Trophoblast cell (in vitro differentiated cells and primary cell): ENCODE measurements at regions not wholly inside any gene's neighbourhood (a gene's known extent, or its start where the extent isn't known, plus 50 kb on each side); places are given as distances from the start of the nearest gene placed in this dataset.
A peak's percentile ranks its signal among the peaks of the same experiment; 100 is the strongest.
"Not testable (repeated sequence)": the region's sequence is repeated elsewhere in the genome, so short reads cannot be mapped to it uniquely, and the experiment has no call there.

Experiments used
- DNase-seq, 2 donors: peaks; one replicate each; pipeline ENCODE4 v3.0.0-alpha.2; 2016
- H2AFZ ChIP-seq: 2 replicates; pipeline ENCODE4 v1.6.1; 2013; ENCODE audit warnings: low read length, moderate library complexity, mild to moderate bottlenecking; ENCODE audit not compliant: insufficient read depth, poor library complexity
- H2AK5ac ChIP-seq: 2 replicates; pipeline ENCODE4 v1.6.1; 2013; ENCODE audit warnings: mild to moderate bottlenecking, low read length
- H2BK120ac ChIP-seq: 2 replicates; pipeline ENCODE4 v1.6.1; 2013; ENCODE audit warnings: low read length, mild to moderate bottlenecking, moderate library complexity; ENCODE audit not compliant: insufficient read depth, poor library complexity
- H2BK12ac ChIP-seq: 2 replicates; pipeline ENCODE4 v1.6.1; 2013; ENCODE audit warnings: mild to moderate bottlenecking, low read length, moderate library complexity
- H2BK5ac ChIP-seq: 2 replicates; pipeline ENCODE4 v1.6.1; 2013; ENCODE audit warnings: low read length, low read depth, moderate library complexity, mild to moderate bottlenecking; ENCODE audit not compliant: poor library complexity
- H3K14ac ChIP-seq: 2 replicates; pipeline ENCODE4 v1.6.1; 2013; ENCODE audit warnings: mild to moderate bottlenecking, low read length
- H3K18ac ChIP-seq: 2 replicates; pipeline ENCODE4 v1.6.1; 2013; ENCODE audit warnings: mild to moderate bottlenecking, low read length
- H3K23ac ChIP-seq: 2 replicates; pipeline ENCODE4 v1.6.1; 2013; ENCODE audit warnings: low read length
- H3K27ac ChIP-seq: 2 replicates; pipeline ENCODE4 v1.5.1; 2013; ENCODE audit warnings: low read depth, mild to moderate bottlenecking, inconsistent platforms, low read length, moderate library complexity
- H3K27me3 ChIP-seq: 2 replicates; pipeline ENCODE4 v1.6.1; 2013; ENCODE audit warnings: inconsistent platforms, mild to moderate bottlenecking, low read length, moderate library complexity; ENCODE audit not compliant: insufficient read depth
- H3K36me3 ChIP-seq, 2 experiments: 1 replicate in 1 of 2; 2 replicates in 1 of 2; pipeline ENCODE4 v1.6.1; 2013; ENCODE audit warnings: low read length in 2 of 2, mild to moderate bottlenecking in 2 of 2, moderate library complexity in 1 of 2; ENCODE audit not compliant: insufficient read depth in 2 of 2, control insufficient read depth in 1 of 2
- H3K4ac ChIP-seq: 2 replicates; pipeline ENCODE4 v1.6.1; 2013; ENCODE audit warnings: low read depth, mild to moderate bottlenecking, low read length, moderate library complexity
- H3K4me1 ChIP-seq, 2 experiments: 1 replicate in 1 of 2; 2 replicates in 1 of 2; pipeline ENCODE4 v1.6.1; 2013; ENCODE audit warnings: low read length in 2 of 2, mild to moderate bottlenecking in 2 of 2, moderate library complexity in 1 of 2; ENCODE audit not compliant: insufficient read depth in 2 of 2, control insufficient read depth in 1 of 2
- H3K4me2 ChIP-seq: 2 replicates; pipeline ENCODE4 v1.6.1; 2013; ENCODE audit warnings: inconsistent platforms, mild to moderate bottlenecking, low read length, moderate library complexity
- H3K4me3 ChIP-seq: 2 replicates; pipeline ENCODE4 v1.5.1; 2013; ENCODE audit warnings: mild to moderate bottlenecking, low read depth, low read length, inconsistent platforms
- H3K79me1 ChIP-seq: one replicate; pipeline ENCODE4 v1.6.1; 2013; ENCODE audit warnings: low read length
- H3K79me2 ChIP-seq: 2 replicates; pipeline ENCODE4 v1.6.1; 2013; ENCODE audit warnings: low read length, mild to moderate bottlenecking; ENCODE audit not compliant: control insufficient read depth, insufficient read depth, poor library complexity
- H3K9ac ChIP-seq: 2 replicates; pipeline ENCODE4 v1.6.1; 2013; ENCODE audit warnings: mild to moderate bottlenecking, low read length
- H3K9me3 ChIP-seq: 2 replicates; pipeline ENCODE4 v1.6.1; 2013; ENCODE audit warnings: low read depth, mild to moderate bottlenecking, control low read depth, inconsistent platforms, low read length; ENCODE audit not compliant: insufficient read depth
- H4K12ac ChIP-seq: 2 replicates; pipeline ENCODE4 v1.6.1; 2013; ENCODE audit warnings: low read depth, mild to moderate bottlenecking, low read length, moderate library complexity
- H4K8ac ChIP-seq: 2 replicates; pipeline ENCODE4 v1.6.1; 2013; ENCODE audit warnings: low read depth, mild to moderate bottlenecking, low read length, moderate library complexity
- H4K91ac ChIP-seq: one replicate; pipeline ENCODE4 v1.6.1; 2013; ENCODE audit warnings: low read depth, mild to moderate bottlenecking, low read length, moderate library complexity
- WGBS: extraction: QIAGEN DNeasy Blood & Tissue Kit; methylation state at CpG from one replicate; pipeline ENCODE4 v1.1.7; 2013; ENCODE audit warnings: missing lambda C conversion rate; ENCODE audit not compliant: insufficient read length, insufficient coverage; ENCODE audit errors: extremely low coverage; 5-methylcytosine and 5-hydroxymethylcytosine counted together

DNA sequence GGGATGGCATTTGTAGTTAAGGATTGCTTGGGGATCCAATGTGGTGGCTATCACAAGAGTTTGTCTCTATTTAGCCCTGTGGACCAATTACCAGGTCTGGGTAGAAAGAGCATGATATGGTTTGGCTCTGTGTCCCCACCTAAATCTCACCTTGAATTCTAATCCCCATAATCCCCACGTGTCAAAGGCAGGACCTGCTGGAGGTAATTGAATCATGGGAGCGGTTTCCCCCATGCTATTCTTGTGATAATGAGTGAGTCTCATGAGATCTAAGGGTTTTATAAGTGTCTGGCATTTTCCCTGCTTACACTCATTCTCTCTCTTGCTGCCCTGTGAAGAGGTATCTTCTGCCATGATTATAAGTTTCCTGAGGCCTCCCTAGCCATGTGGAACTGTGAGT, 86.4 kb upstream of the HS3ST4 start:
- no peak overlapping the region for H3K23ac ChIP-seq
- H3K79me1 ChIP-seq = no peaks in the 10 kb centered on the region
- H3K4me3 ChIP-seq = no peak overlapping the region
- no peak overlapping the region for H4K8ac ChIP-seq
- H3K9ac ChIP-seq = no peak overlapping the region
- no peak overlapping the region for H3K14ac ChIP-seq
- no peak overlapping the region for H2AK5ac ChIP-seq
- H4K12ac ChIP-seq = no peak overlapping the region
- H3K27me3 ChIP-seq = no peaks in the 10 kb centered on the region
- no peak for DNase-seq
- no CpG with 5 or more reads among the region's 2 CpGs for WGBS
- no peaks in the 10 kb centered on the region for H3K79me2 ChIP-seq
- H2BK5ac ChIP-seq = no peak overlapping the region
- H3K4me2 ChIP-seq = no peak overlapping the region
- H3K4ac ChIP-seq = no peak overlapping the region
- H3K36me3 ChIP-seq = no peaks in the 10 kb centered on the region
- no peak overlapping the region for H4K91ac ChIP-seq
- no peaks in the 10 kb centered on the region for H3K9me3 ChIP-seq
- no peak overlapping the region for H3K27ac ChIP-seq
- no peak overlapping the region for H3K18ac ChIP-seq
- no peaks in the 10 kb centered on the region for H3K4me1 ChIP-seq
- H2AFZ ChIP-seq = no peak overlapping the region
- H2BK120ac ChIP-seq = no peak overlapping the region
- H2BK12ac ChIP-seq = no peak overlapping the region

DNA sequence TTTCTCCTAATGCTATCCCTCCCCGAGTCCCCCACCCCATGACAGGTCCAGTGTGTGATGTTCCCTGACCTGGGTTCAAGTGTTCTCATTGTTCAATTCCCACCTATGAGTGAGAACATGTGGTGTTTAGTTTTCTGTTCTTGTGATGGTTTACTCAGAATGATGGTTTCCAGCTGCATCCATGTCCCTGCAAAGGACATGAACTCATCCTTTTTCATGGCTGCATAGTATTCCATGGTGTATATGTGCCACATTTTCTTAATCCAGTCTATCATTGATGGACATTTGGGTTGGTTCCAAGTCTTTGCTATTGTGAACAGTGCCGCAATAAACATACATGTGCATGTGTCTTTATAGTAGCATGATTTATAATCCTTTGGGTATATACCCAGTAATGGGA, 90.5 kb upstream of the HS3ST4 start:
- not testable (repeated sequence) for H3K4me1 ChIP-seq, H3K4me3 ChIP-seq, DNase-seq, H4K91ac ChIP-seq, H2AK5ac ChIP-seq, H2BK5ac ChIP-seq, H3K14ac ChIP-seq, H3K9me3 ChIP-seq, H3K4ac ChIP-seq, H3K27ac ChIP-seq, H3K18ac ChIP-seq, H3K36me3 ChIP-seq, H4K8ac ChIP-seq, H2BK12ac ChIP-seq, H4K12ac ChIP-seq, H3K9ac ChIP-seq, H2AFZ ChIP-seq, H3K4me2 ChIP-seq, H3K23ac ChIP-seq, H3K27me3 ChIP-seq, H3K79me2 ChIP-seq, H2BK120ac ChIP-seq, H3K79me1 ChIP-seq
- no CpG with 5 or more reads among the region's 2 CpGs for WGBS

DNA sequence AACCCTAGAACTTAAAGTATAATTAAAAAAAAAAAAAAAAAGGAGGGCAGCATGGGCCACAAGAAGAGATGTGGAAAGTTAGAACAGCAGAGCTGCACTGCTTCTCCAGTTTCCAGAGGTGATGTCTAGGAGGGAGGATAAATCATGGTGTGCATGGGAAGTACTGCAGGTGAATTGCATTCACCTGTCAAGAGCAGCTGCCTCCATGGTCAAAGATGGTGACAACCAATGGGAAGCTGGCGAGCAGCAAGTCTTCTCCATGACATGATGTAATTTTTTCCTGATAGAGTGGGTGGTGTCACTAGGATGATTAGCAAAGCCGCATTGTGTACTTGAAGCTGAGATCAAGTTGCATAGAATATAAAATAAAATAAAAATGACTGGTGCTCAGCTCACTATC, 95.6 kb upstream of the HS3ST4 start:
- WGBS = no CpG with 5 or more reads among the region's 2 CpGs
- H3K4me2 ChIP-seq = no peak overlapping the region
- H2AFZ ChIP-seq = no peak overlapping the region
- no peak for DNase-seq
- H3K36me3 ChIP-seq = no peaks in the 10 kb centered on the region
- H3K27ac ChIP-seq = no peak overlapping the region
- H2BK5ac ChIP-seq = no peak overlapping the region
- H3K79me1 ChIP-seq = no peaks in the 10 kb centered on the region
- H3K4ac ChIP-seq = no peak overlapping the region
- no peak overlapping the region for H2BK120ac ChIP-seq
- no peak overlapping the region for H4K8ac ChIP-seq
- H4K91ac ChIP-seq = no peak overlapping the region
- no peaks in the 10 kb centered on the region for H3K27me3 ChIP-seq
- H3K14ac ChIP-seq = no peak overlapping the region
- H3K79me2 ChIP-seq = no peaks in the 10 kb centered on the region
- no peak overlapping the region for H3K18ac ChIP-seq
- H3K9me3 ChIP-seq = no peaks in the 10 kb centered on the region
- H3K4me3 ChIP-seq = no peak overlapping the region
- H4K12ac ChIP-seq = no peak overlapping the region
- H2AK5ac ChIP-seq = no peak overlapping the region
- H2BK12ac ChIP-seq = no peak overlapping the region
- no peaks in the 10 kb centered on the region for H3K4me1 ChIP-seq
- no peak overlapping the region for H3K23ac ChIP-seq
- H3K9ac ChIP-seq = peak overlapping the region; percentile 27

DNA sequence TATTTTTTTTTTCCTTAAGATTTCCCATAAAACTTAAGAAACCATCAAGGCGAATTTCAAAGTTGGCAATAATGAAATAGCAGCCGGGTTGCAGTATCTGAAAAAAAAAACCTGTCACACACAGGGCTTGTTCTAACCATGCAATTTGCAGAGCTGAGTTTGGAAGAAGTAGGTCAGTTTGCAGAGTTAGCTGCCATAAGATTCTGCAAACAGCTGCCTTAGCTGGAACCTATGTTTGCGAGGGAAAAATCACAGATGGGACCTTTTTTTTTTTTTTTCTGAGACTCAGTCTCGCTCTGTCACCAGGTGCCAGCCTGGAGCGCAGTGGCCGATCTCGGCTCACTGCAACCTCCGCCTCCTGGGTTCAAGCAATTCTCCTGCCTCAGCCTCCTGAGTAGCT, 98.5 kb upstream of the HS3ST4 start:
- WGBS = no CpG with 5 or more reads among the region's 8 CpGs
- Histone ChIP-seq H3K4me1 (no peaks in the 10 kb centered on the region), H4K91ac (no peak overlapping the region), H3K23ac (no peak overlapping the region), H2BK120ac (no peak overlapping the region), H3K27me3 (no peaks in the 10 kb centered on the region), H3K9me3 (no peaks in the 10 kb centered on the region), H3K4ac (no peak overlapping the region), H3K79me2 (no peaks in the 10 kb centered on the region), H3K79me1 (no peaks in the 10 kb centered on the region), H2BK12ac (no peak overlapping the region), H4K8ac (no peak overlapping the region), H3K27ac (no peak overlapping the region), H2AFZ (no peak overlapping the region), H3K4me2 (no peak overlapping the region), H2AK5ac (no peak overlapping the region), H3K9ac (no peak overlapping the region), H2BK5ac (no peak overlapping the region), H4K12ac (no peak overlapping the region), H3K36me3 (no peaks in the 10 kb centered on the region), H3K14ac (no peak overlapping the region), H3K18ac (no peak overlapping the region), H3K4me3 (no peak overlapping the region)
- DNase-seq = no peak
